ENCODE measurements at regions not wholly inside any gene's neighbourhood (a gene's known extent, or its start where the extent isn't known, plus 50 kb on each side); places are given as distances from the start of the nearest gene placed in this dataset.

DNA sequence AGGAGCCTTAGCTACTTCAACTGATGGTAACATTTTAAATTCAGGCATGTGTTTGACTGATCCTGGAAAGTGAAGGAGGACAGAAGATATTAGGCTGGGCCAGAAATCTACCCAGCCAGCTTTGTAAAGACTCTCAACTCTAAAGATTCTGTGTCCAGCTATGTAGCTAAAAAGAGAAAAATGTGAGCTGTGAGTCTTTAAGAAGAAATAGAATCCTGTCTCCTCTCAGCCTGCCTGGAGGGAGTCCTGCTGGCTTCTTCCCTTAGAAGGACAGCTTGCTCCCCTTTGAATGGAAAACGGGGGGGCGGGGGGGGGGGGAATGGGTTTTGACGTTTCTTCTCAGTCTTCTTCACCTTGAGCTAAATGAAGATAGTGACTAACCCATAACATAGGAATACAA, 54.3 kb upstream of the INTU start:
- TF ChIP-seq TOX (CRISPR knock-in tag; IDR thresholded peaks at IDR 0.05; ENCODE audit: borderline replicate concordance) (no peak), ZNF70 (CRISPR knock-in tag; IDR thresholded peaks at IDR 0.05) (no peak), CSDC2 (CRISPR knock-in tag; IDR thresholded peaks at IDR 0.05) (no peak), ZFP3 (CRISPR knock-in tag; IDR thresholded peaks at IDR 0.05) (no peak), RARB (CRISPR knock-in tag; IDR thresholded peaks at IDR 0.05) (no peak), ZFP30 (CRISPR knock-in tag; IDR thresholded peaks at IDR 0.05) (no peak), TCF4 (CRISPR knock-in tag; IDR thresholded peaks at IDR 0.05; ENCODE audit: borderline replicate concordance) (no peak), ARNTL (CRISPR knock-in tag; IDR thresholded peaks at IDR 0.05; ENCODE audit: borderline replicate concordance, low read depth) (no peak), GLIS3 (CRISPR knock-in tag; IDR thresholded peaks at IDR 0.05) (no peak)
- TF ChIP-seq, protein P1, sequence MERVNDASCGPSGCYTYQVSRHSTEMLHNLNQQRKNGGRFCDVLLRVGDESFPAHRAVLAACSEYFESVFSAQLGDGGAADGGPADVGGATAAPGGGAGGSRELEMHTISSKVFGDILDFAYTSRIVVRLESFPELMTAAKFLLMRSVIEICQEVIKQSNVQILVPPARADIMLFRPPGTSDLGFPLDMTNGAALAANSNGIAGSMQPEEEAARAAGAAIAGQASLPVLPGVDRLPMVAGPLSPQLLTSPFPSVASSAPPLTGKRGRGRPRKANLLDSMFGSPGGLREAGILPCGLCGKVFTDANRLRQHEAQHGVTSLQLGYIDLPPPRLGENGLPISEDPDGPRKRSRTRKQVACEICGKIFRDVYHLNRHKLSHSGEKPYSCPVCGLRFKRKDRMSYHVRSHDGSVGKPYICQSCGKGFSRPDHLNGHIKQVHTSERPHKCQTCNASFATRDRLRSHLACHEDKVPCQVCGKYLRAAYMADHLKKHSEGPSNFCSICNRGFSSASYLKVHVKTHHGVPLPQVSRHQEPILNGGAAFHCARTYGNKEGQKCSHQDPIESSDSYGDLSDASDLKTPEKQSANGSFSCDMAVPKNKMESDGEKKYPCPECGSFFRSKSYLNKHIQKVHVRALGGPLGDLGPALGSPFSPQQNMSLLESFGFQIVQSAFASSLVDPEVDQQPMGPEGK (CRISPR knock-in tag; IDR thresholded peaks at IDR 0.05; ENCODE audit: borderline replicate concordance) = no peak
- TF ChIP-seq, protein P2, sequence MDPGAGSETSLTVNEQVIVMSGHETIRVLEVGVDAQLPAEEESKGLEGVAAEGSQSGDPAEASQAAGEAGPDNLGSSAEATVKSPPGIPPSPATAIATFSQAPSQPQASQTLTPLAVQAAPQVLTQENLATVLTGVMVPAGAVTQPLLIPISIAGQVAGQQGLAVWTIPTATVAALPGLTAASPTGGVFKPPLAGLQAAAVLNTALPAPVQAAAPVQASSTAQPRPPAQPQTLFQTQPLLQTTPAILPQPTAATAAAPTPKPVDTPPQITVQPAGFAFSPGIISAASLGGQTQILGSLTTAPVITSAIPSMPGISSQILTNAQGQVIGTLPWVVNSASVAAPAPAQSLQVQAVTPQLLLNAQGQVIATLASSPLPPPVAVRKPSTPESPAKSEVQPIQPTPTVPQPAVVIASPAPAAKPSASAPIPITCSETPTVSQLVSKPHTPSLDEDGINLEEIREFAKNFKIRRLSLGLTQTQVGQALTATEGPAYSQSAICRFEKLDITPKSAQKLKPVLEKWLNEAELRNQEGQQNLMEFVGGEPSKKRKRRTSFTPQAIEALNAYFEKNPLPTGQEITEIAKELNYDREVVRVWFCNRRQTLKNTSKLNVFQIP (CRISPR knock-in tag; IDR thresholded peaks at IDR 0.05; ENCODE audit: borderline replicate concordance, low read depth) = no peak
- TF ChIP-seq, protein P3, sequence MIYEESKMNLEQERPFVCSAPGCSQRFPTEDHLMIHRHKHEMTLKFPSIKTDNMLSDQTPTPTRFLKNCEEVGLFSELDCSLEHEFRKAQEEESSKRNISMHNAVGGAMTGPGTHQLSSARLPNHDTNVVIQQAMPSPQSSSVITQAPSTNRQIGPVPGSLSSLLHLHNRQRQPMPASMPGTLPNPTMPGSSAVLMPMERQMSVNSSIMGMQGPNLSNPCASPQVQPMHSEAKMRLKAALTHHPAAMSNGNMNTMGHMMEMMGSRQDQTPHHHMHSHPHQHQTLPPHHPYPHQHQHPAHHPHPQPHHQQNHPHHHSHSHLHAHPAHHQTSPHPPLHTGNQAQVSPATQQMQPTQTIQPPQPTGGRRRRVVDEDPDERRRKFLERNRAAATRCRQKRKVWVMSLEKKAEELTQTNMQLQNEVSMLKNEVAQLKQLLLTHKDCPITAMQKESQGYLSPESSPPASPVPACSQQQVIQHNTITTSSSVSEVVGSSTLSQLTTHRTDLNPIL (CRISPR knock-in tag; IDR thresholded peaks at IDR 0.05; ENCODE audit: low read depth) = no peak
